Islet precursor cell (in vitro differentiated cells): ENCODE measurements at regions not wholly inside any gene's neighbourhood (a gene's known extent, or its start where the extent isn't known, plus 50 kb on each side); places are given as distances from the start of the nearest gene placed in this dataset.

ENCODE experiments used
- DNase-seq: peaks from one replicate; pipeline ENCODE4 v3.0.0-alpha.2; 2018

DNA sequence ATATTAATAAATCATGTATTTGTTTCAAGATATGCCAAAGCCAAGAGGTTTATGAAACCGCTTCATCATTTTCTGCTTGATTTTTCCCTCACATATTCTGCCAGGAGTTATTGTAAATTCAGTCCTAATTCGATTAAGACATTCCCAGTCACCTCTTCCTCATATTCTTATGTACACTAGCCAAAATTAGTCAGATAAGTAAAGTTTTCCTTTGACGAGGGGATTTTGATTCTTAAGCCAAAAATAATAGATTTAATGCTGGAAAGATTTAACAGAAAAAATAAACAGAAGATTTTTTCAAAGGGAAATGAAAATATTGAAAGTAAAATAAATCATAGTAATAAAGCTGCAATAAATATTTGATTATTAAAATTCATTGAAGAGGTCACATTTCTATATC is 51.0 kb upstream of the VEGFC start:
- DNase-seq: no peak

DNA sequence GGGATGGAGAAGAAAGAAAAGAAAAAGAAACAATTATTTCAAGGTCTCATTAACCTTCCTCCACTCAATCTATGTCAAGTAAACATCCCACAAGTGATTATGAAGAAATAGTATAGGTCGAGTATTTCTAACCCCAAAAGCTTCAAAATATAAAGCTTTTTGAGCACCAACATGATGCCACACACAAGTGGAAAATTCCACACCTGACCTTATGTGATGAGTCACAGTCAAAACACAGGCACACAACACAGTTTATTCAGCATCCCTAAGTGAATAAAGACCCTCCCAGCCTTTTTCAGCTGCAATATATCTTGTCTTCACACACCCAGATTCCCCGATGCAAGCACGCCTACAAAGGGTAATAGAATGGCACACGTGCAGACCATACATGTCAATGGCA is 51.7 kb upstream of the VEGFC start:
- DNase-seq: no peak

- no peak for DNase-seq
These were observed 52.9 kb upstream of the VEGFC start for GRCh38 chr4:176845636-176846035.

DNA sequence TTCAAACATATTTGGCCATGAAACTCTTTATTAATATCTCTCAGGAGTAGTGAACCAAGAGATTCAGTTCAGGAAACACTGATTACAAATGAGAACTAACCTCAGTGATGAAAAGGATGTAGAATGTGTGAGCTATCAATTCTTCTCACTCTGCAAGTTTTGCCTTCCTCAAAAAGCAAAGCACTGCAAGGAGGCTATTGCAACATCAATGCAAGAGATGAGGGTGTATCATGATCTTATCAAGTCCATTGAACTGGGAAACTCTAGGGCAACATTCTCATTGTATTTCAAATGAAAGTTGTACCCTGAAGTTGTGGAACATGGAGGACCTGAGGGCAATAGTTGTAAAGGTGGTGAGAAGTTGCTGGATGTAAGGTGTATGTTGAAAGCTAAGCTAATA is 56.4 kb upstream of the VEGFC start:
- DNase-seq: no peak

- DNase-seq: no peak
These were observed 57.7 kb upstream of the VEGFC start for GRCh38 chr4:176850436-176850835.

GRCh38 chr4:176856421-176856820 is 63.7 kb upstream of the VEGFC start:
- DNase-seq: no peak

DNA sequence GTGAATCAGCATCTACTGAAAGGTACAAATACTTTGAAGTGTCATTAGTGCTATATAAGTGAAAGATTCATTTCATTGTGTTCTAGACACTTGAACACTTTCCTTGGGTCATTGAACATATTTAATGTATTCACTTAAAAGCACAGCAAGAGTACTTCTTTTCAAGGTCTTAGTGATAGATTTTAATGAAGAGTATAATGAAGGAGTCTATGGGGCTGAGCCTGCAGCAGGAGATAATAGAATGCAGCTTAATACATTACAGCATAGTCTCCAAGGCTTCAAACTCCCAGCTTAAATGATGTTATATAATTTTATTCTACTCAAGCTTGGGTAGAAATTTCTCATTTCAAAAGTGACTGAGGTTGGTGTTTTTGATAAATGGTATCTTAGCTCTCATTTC is 66.1 kb upstream of the VEGFC start:
- DNase-seq: no peak

- no peak for DNase-seq
These were observed 71.5 kb upstream of the VEGFC start for GRCh38 chr4:176864238-176864637.

- DNase-seq: no peak
These were observed 76.0 kb upstream of the VEGFC start for GRCh38 chr4:176868676-176869075.

- DNase-seq: no peak
These were observed 79.7 kb upstream of the VEGFC start for GRCh38 chr4:176872461-176872860.

DNA sequence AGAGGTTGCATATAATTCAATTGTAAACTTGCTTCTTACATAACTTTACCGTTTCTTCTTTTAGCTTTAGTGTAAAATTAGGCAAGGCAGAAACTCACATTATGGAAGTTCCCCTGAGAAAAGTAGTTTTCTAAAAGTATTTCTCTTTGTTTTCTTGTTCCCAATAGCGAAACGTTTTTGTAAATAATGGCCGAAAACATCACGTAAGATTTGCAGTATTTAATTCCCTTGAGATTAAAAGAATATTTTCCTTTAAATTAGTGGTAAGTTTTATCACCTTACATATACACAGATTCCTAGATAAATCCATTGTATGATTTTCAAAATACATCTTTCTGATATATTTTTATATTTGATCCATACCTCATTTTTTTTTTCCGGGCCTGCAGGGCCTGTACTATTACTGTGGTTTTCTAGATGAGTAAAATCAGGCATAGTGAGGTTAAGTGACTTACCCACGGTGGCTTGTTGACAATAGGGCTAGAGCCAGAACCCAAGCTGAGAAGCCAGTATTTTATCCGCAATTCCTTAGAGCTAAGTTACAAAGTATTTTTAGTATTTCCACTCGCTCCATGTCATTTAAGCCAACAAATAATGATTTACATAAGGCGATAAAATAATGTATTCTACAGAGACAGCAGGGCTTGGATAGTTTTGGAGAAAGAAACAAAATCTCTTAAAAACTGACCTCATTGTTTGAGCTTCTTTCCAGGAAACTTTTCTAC is 82.2 kb upstream of the VEGFC start:
- no peak for DNase-seq

DNA sequence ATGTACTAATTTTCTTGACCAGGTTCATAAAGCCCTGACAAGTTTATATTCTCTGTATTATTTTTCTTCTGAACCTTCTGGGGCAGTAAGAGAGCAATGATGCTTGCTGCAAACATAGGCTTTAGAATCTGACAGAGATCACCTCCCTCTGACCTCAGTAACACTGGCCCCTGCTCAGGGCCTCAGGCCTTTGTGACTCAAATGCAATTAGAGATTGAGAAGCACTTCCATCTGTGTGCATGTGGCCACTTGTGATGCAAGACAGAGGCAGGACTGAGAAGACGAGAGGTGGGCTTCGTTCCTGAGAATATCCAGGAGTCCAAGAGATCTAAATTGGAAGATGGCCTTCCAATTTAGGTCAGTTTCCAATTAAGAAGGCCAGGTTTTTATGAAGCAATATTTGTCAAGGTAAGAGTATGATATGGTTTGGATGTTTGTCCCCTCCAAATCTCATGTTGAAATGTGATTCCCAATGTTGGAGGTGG is 82.8 kb upstream of the VEGFC start:
- DNase-seq: peak; percentile 80

- DNase-seq: no peak
These were observed 86.8 kb upstream of the VEGFC start for GRCh38 chr4:176879380-176880116.

- peak; percentile 56 for DNase-seq
These were observed 89.5 kb upstream of the VEGFC start for GRCh38 chr4:176882206-176882605.

GRCh38 chr4:176883108-176883550 is 90.4 kb upstream of the VEGFC start:
- no peak for DNase-seq

GRCh38 chr4:176883681-176884418 is 91.1 kb upstream of the VEGFC start:
- no peak for DNase-seq

- DNase-seq: no peak
These were observed 92.5 kb upstream of the VEGFC start for GRCh38 chr4:176885224-176885623.

- DNase-seq: no peak
These were observed 93.4 kb upstream of the VEGFC start for GRCh38 chr4:176886135-176886534.

GRCh38 chr4:176889776-176890175 is 97.1 kb upstream of the VEGFC start:
- no peak for DNase-seq

- no peak for DNase-seq
These were observed 101.8 kb upstream of the VEGFC start for GRCh38 chr4:176894498-176894897.

DNA sequence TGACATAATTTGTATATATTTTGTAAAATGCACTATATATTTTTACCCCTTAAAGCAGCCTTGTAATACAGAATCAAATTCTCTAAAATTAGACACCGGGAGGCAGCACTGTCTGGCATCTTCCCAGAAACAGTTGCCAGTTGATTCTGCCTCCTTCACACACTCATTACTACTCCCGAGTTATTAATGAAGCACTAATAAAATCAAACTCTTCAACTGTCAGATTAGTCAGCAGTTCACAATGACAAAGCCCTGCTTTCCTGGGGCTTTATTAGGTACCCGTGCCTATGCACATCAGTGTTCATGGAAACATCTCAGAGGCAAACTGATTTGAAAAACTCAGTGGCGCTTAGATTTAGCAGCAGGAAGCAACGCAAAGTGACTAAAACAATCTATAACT is 103.5 kb upstream of the VEGFC start:
- no peak for DNase-seq

DNA sequence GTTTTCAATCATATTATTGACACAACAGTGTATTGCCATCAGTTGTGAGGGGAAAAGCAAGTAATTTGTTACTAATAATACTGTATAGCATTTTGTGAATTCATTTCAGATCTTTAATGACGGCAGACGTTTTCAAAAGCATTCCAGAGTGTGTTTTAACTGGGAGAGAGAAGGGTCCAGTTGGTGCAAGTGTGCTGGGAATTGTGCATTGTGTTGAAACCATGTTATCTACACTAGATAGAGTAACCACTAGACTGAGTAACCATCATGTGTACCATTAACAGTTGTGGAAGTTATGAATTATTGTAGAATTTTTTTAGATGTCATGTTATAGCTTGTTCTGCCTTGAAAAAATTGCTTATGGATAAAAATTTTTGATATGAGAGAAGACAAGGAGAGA is 104.5 kb upstream of the VEGFC start:
- DNase-seq: no peak

DNA sequence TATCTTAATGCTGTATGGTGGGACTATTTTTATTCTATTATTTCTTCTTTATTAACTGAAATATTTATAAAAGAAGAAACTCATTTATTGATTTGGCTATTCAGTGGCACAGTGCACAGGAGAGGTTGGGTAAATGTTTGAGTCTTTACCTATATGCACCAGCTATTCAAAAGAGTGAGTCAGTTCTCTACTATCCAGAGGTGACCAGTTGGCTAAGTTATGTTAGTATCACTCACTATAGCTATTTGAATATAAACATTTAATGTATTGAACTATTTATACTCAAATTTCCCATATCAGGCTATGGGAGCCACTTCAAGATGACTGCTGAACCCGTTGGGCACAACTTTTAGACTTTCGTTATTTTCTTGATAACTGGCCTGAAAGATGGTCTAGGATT is 106.1 kb upstream of the VEGFC start:
- DNase-seq: no peak
